ENCODE measurements at regions not wholly inside any gene's neighbourhood (a gene's known extent, or its start where the extent isn't known, plus 50 kb on each side); places are given as distances from the start of the nearest gene placed in this dataset.
A peak's percentile ranks its signal among the peaks of the same experiment; 100 is the strongest.
"Not testable (repeated sequence)": the region's sequence is repeated elsewhere in the genome, so short reads cannot be mapped to it uniquely, and the experiment has no call there.

DNA sequence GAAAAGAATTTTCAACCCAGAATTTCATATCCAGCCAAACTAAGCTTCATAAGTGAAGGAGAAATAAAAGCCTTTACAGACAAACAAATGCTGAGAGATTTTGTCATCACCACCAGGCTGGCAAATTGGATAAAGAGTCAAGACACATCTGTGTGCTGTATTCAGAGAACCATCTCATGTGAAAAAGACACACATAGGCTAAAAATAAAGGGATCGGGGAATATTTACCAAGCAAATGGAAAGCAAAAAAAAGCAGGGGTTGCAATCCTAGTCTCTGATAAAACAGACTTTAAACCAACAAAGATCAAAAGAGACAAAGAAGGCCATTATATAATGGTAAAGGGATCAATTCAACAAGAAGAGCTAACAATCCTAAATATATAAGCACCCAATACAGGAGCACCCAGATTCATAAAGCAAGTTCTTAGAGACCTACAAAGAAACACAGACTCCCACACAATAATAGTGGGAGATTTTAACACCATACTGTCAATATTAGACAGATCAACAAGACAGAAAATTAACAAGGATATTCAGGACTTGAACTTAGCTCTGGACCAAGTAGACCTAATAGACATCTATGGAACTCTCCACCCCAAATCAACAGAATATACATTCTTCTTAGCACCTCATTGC, 55.9 kb upstream of the ACSM6 start:
- DNase-seq (ENCODE audit: low read depth in 4 of 4, low spot score in 3 of 4): not testable (repeated sequence)

DNA sequence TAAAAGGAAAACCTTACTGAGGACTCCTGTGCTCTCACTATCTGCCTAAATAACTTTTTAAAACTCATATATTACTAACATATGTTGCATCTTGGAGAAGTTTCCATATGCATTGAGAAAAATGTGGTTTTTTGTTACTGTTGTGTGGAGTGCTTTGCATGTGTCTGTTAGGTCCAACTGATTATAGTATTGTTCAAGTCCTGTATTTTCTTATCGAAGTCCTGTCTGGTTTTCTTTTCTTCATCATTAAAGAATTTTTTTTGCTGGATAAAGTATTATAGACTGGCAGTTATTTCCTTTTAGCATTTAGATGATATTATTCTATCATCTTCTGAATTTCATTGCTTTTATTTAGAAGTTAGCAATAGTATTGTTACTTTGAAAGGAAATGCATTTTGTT, 59.5 kb upstream of the ACSM6 start:
- no peak for DNase-seq (ENCODE audit: low read depth in 4 of 4, low spot score in 3 of 4)

DNA sequence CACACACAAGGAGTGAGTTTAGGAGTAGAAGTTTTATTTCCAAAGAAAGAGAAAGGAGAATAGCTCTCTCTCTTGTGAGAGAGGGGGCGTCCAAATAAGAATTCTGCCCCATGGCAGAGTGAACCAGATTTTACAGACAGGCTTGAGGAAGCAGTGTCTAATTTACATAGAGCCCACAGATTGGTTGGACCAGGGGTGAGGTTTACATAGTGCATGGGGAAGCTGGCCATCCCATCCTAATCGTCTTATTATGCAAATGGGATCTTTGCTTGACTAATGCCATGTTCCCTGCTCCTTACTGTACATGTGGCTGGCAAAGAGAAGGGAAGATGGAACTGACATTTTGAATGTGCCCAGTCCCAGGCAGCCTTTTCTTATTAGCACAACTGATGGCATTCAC, 60.0 kb upstream of the ACSM6 start:
- no peak for DNase-seq (ENCODE audit: low read depth in 4 of 4, low spot score in 3 of 4)

DNA sequence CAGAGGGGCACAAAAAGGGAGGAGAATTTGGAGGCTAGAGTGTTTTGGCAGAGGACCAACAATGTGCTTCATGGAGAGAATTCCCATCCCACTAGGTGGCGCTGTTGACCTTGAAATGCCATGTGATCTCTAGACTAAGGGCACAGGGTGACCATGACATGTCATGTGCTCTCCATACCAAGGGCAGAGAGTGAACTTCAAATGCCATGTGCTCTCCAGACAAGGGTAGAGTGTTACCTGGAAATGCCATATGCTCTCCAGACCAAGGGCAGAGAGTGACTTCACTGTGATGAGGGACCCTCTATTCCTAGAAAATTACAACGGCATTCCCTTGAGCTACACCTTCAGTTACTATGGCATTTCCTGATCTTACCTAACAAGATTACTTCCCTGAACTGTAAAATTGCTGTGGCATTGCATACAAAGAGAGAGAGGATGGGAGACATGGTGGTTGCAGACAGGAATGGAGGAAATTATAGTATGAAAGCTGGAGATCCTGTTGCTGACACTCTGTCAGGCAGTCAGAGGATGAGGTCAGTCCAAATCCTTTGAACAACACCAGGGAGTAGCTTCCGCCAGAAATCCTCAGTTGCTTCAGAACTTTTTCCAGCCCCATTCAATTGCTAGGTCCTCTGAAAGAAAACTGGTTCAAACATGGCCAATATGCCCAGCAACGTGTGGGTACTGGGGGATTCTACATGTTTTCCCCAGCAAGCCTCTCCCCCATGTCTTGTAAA, 60.9 kb upstream of the ACSM6 start:
- peak in 1 of 4 donors; percentile 10 for DNase-seq (ENCODE audit: low read depth in 4 of 4, low spot score in 3 of 4)

DNA sequence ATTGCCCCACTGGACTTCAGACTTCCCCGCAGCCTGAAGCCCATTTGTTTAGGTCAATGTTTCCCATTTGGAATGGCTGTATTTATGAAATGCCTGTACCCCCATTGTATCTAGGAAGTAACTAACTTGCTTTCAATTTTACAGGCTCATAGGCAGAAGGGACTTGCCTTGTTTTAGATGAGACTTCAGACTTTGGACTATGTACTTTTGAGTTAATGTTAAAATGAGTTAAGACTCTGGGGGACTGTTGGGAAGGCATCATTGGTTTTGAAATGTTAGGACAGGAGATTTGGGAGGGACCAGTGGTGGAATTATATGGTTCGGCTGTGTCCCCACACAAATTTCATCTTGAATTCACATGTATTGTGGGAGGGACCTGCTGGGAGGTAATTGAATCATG, 61.1 kb upstream of the CYP2C8 start:
- DNase-seq (ENCODE audit: low read depth in 4 of 4, low spot score in 3 of 4): not testable (repeated sequence)

DNA sequence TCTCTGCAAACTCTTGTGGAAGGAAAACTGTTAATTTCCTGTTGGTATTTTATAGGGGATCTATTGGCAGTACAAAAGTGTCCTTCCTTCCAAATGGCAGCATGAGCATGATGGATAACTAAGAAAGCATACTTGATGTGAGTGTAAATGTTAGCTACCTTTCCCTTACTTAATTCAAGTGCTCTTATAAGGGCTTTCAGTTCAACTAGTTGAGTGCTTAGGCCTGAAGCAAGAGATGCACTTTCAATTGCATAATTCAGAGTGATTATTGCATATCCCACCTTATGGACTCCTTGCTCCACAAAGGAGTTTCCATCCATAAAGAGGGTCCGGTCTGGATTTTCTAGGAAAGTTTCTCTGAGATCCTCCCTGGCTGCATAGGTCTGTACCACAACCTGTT, 56.3 kb upstream of the CYP2C8 start:
- no peak for DNase-seq (ENCODE audit: low read depth in 4 of 4, low spot score in 3 of 4)

DNA sequence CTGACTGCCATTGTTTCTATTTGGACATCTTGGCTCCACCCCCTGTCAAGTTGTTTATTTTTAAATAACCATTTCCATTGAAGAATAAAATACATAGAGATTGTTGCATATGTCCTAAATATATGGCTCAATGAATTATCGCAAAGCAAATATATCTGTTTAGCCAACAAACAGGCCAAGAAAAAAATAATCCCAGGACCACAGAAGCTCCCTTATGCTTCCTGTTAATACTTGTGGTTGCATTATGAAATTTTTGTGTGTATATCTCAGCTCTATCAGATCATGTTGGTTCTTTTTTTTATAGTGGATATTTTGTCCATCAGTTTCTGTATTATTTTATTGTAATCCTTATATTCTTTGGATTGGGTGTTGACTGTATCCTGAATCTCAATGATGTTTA, 53.4 kb upstream of the CYP2C8 start:
- no peak for DNase-seq (ENCODE audit: low read depth in 4 of 4, low spot score in 3 of 4)

DNA sequence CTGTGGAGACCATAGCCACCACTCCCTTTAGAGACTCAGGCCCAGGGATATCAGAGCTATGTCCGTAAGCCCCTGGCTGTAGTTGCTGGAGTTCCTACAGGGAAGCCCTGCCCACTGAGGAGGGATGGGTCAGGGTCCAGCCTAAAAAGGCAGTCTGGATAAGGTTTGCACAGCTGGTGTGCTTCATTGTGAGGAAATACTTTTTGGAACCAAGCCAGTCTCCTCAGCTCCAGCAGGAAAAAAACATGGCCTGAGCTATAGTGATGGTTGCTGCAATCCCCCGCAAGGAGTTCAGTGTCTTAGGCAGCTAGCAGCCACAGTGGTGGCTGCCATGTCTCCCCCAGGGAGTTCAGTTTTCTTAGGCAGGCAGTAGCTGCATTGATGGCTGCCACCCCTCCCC, 52.6 kb upstream of the CYP2C8 start:
- peak in 3 of 4 donors; percentile 5 to 24 (median 22) for DNase-seq (ENCODE audit: low read depth in 4 of 4, low spot score in 3 of 4)

Measured in left renal pelvis (tissue), 4 donors.